ENCODE measurements at regions not wholly inside any gene's neighbourhood (a gene's known extent, or its start where the extent isn't known, plus 50 kb on each side); places are given as distances from the start of the nearest gene placed in this dataset.

DNA sequence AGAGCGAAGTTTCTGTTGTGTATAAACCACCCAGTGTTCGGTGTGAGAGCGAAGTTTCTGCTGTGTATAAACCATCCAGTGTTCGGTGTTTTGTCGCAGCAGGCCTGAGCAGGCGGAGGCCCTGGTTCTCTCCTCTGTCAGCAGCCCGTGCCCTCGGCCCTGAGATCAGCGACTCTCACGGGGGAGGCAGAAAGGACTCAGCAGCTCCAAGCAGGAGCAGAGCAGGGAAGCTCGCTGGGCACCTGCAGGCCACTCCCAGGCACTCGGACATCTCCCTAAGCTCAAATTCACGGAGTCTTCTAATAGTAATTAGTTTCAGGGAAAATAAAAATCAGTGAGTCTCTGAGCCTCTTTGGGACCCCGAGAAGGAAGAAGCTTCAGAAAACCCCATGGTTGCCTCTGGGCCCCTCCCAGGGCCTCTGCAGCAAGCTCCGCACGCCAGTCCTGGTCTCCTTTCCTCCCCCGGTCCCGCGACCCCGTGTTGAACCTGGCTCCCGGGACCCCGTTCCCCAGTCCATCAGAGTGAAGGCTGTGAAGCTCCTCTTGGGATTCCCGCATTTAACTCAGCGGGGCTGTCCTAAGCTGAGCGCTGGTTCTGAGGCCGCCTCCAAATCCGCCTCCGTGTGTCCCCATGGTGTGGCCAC, 81.9 kb upstream of the ADAMTS2 start:
- no peak for TF ChIP-seq SRSF9 (IDR thresholded peaks at IDR 0.05; ENCODE audit: borderline replicate concordance, low read depth, low read length)
- TF ChIP-seq ZSCAN29 (IDR thresholded peaks at IDR 0.05), result no peak
- no peak for TF ChIP-seq EGR1 (conservative IDR thresholded peaks at IDR 0.05)
- TF ChIP-seq, protein P1, sequence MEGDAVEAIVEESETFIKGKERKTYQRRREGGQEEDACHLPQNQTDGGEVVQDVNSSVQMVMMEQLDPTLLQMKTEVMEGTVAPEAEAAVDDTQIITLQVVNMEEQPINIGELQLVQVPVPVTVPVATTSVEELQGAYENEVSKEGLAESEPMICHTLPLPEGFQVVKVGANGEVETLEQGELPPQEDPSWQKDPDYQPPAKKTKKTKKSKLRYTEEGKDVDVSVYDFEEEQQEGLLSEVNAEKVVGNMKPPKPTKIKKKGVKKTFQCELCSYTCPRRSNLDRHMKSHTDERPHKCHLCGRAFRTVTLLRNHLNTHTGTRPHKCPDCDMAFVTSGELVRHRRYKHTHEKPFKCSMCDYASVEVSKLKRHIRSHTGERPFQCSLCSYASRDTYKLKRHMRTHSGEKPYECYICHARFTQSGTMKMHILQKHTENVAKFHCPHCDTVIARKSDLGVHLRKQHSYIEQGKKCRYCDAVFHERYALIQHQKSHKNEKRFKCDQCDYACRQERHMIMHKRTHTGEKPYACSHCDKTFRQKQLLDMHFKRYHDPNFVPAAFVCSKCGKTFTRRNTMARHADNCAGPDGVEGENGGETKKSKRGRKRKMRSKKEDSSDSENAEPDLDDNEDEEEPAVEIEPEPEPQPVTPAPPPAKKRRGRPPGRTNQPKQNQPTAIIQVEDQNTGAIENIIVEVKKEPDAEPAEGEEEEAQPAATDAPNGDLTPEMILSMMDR (IDR thresholded peaks at IDR 0.05 in 2 of 3, conservative IDR thresholded peaks at IDR 0.05 in 1 of 3; ENCODE audit: insufficient read depth in 2 of 3, low read depth in 1 of 3, low read length in 3 of 3), result no peak
- TF ChIP-seq, protein P2, sequence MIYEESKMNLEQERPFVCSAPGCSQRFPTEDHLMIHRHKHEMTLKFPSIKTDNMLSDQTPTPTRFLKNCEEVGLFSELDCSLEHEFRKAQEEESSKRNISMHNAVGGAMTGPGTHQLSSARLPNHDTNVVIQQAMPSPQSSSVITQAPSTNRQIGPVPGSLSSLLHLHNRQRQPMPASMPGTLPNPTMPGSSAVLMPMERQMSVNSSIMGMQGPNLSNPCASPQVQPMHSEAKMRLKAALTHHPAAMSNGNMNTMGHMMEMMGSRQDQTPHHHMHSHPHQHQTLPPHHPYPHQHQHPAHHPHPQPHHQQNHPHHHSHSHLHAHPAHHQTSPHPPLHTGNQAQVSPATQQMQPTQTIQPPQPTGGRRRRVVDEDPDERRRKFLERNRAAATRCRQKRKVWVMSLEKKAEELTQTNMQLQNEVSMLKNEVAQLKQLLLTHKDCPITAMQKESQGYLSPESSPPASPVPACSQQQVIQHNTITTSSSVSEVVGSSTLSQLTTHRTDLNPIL (CRISPR knock-in tag; IDR thresholded peaks at IDR 0.05), result no peak
- no peak for TF ChIP-seq ZNF23 (CRISPR knock-in tag; IDR thresholded peaks at IDR 0.05)
- TF ChIP-seq EZH2 (IDR thresholded peaks at IDR 0.05; ENCODE audit: borderline replicate concordance, low read depth, low read length), result no peak
- TF ChIP-seq, protein P3, sequence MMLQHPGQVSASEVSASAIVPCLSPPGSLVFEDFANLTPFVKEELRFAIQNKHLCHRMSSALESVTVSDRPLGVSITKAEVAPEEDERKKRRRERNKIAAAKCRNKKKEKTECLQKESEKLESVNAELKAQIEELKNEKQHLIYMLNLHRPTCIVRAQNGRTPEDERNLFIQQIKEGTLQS (IDR thresholded peaks at IDR 0.05), result no peak
- TF ChIP-seq, protein P3 (CRISPR knock-in tag; conservative IDR thresholded peaks at IDR 0.05), result no peak
- TF ChIP-seq POLR3A (IDR thresholded peaks at IDR 0.05; ENCODE audit: borderline replicate concordance, extremely low read depth, insufficient read depth, insufficient read length), result no peak
- no peak for TF ChIP-seq FOS (IDR thresholded peaks at IDR 0.05; ENCODE audit: extremely low read depth, insufficient read length)
- no peak for TF ChIP-seq GATA2 (CRISPR knock-in tag; IDR thresholded peaks at IDR 0.05)
- TF ChIP-seq ESRRA (IDR thresholded peaks at IDR 0.05; ENCODE audit: borderline replicate concordance, low read depth), result no peak
- no peak for TF ChIP-seq MAFG (tag; conservative IDR thresholded peaks at IDR 0.05)

Measured in K562 (cell line).